Thyroid gland (tissue), 4 donors: ENCODE measurements at regions not wholly inside any gene's neighbourhood (a gene's known extent, or its start where the extent isn't known, plus 50 kb on each side); places are given as distances from the start of the nearest gene placed in this dataset.

ENCODE experiments used
- DNase-seq, 2 donors: peaks; one replicate each; pipeline ENCODE4 v3.0.0-alpha.2; 2019
- H3K27ac ChIP-seq, 3 donors: fragments of 200-600 bp; sonication (generic); 1 replicate in 2 of 3; 2 replicates in 1 of 3; pipeline ENCODE4 v1.5.1; 2016 to 2019; ENCODE audit warnings: mild to moderate bottlenecking in 1 of 3, moderate library complexity in 1 of 3
- H3K27me3 ChIP-seq: fragments of 200-600 bp; sonication (generic); one replicate; pipeline ENCODE4 v1.5.1; 2019
- H3K36me3 ChIP-seq, 2 donors: fragments of 200-600 bp; sonication (generic); one replicate each; pipeline ENCODE4 v1.5.1; 2016 to 2019
- H3K4me1 ChIP-seq, 2 donors: fragments of 200-600 bp; sonication (generic); one replicate each; pipeline ENCODE4 v1.5.1; 2017 to 2019
- H3K4me3 ChIP-seq, 3 donors: fragments of 200-600 bp; sonication (generic); replicated peaks in 1 of 3; 1 replicate in 2 of 3; 2 replicates in 1 of 3; pipeline ENCODE4 v1.5.1; 2016; ENCODE audit warnings: mild to moderate bottlenecking in 1 of 3
- H3K9me3 ChIP-seq: fragments of 200-600 bp; sonication (generic); one replicate; pipeline ENCODE4 v1.5.1; 2017
- POLR2A ChIP-seq, 2 donors: fragments of 450-650 bp; IDR thresholded peaks; one replicate each; pipeline ENCODE4 v1.6.1; 2017; ENCODE audit warnings: antibody characterized with exemption in 2 of 2, mild to moderate bottlenecking in 2 of 2, moderate library complexity in 1 of 2
- WGBS, 2 donors: methylation state at CpG; one replicate each; pipeline ENCODE4 v1.1.5; 2017; 5-methylcytosine and 5-hydroxymethylcytosine counted together
- intact Hi-C: fragments of 100-400 bp; cut with DNase I; formaldehyde crosslinking; loops from one replicate; pipeline ENCODE4 v1.15.1; 2023
- TF ChIP-seq, protein P1 (sequence below), 6 experiments: fragments of 200-600 bp in 3 of 6; fragments of 450-650 bp in 3 of 6; sonication (generic) in 3 of 6; IDR thresholded peaks; one replicate each; pipeline ENCODE4 v1.5.1; 2016 to 2019; ENCODE audit warnings: antibody characterized with exemption in 6 of 6, mild to moderate bottlenecking in 2 of 6, inconsistent platforms in 1 of 6, moderate library complexity in 1 of 6

DNA sequence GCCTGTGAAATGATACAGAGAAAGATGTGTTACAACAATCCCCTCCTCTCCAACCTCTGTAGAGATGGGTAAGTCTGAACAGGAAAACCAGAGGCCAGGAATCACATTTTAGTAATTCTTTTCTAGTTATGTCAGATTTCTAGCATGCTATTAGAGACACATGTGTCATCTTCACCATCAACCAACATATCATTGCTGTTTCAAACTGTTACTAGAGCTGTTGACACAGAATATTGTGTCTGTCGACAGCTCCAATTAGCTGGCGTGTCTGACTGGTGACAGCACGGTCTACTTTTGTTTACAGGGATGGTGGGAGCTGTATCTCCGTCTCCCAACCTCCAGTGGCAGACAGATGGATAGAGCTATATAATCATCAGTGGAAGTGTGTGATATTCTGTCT lies 393.2 kb downstream of the SOX2 start:
- DNase-seq = no peak
- 68 to 78% methylated on average over 4 of the region's 4 CpGs for WGBS, 2 donors
- H3K27ac ChIP-seq = no peak overlapping the region
- H3K4me1 ChIP-seq = no peaks in the 10 kb centered on the region
- TF ChIP-seq, protein P1, sequence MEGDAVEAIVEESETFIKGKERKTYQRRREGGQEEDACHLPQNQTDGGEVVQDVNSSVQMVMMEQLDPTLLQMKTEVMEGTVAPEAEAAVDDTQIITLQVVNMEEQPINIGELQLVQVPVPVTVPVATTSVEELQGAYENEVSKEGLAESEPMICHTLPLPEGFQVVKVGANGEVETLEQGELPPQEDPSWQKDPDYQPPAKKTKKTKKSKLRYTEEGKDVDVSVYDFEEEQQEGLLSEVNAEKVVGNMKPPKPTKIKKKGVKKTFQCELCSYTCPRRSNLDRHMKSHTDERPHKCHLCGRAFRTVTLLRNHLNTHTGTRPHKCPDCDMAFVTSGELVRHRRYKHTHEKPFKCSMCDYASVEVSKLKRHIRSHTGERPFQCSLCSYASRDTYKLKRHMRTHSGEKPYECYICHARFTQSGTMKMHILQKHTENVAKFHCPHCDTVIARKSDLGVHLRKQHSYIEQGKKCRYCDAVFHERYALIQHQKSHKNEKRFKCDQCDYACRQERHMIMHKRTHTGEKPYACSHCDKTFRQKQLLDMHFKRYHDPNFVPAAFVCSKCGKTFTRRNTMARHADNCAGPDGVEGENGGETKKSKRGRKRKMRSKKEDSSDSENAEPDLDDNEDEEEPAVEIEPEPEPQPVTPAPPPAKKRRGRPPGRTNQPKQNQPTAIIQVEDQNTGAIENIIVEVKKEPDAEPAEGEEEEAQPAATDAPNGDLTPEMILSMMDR (IDR thresholded peaks at IDR 0.05) = no peak
- TF ChIP-seq POLR2A (IDR thresholded peaks at IDR 0.05) = no peak
- no peaks in the 10 kb centered on the region for H3K27me3 ChIP-seq
- H3K4me3 ChIP-seq = no peak overlapping the region
- intact Hi-C loops = no loop called here
- H3K9me3 ChIP-seq = no peaks in the 10 kb centered on the region
- H3K36me3 ChIP-seq = no peaks in the 10 kb centered on the region

DNA sequence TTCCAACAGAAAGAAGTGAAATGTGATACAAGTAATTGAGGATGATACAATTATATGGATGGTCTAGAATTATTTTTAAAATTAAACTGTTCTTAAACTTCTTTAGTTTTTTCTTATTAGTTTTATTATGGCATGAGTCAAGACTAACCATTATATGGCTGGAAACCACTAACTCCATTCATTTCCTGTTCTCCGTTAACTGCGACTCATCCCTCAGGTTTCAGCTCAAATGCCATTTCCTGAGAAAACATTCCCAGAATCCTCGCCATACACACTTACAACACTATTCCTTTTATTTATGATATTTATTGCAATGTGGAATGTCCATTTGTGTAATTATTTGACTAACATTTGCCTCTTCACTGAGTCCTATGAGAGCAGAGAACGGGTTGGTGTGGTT lies 394.1 kb downstream of the SOX2 start:
- TF ChIP-seq, protein P1 (IDR thresholded peaks at IDR 0.05) = no peak
- no peak for TF ChIP-seq POLR2A (IDR thresholded peaks at IDR 0.05)
- Histone ChIP-seq H3K27me3 (no peaks in the 10 kb centered on the region), H3K9me3 (no peaks in the 10 kb centered on the region), H3K4me3 (no peak overlapping the region), H3K27ac (no peak overlapping the region), H3K4me1 (no peaks in the 10 kb centered on the region), H3K36me3 (no peaks in the 10 kb centered on the region)
- intact Hi-C loops = no loop called here
- 87 to 88% methylated on average over 4 of the region's 4 CpGs for WGBS, 2 donors
- no peak for DNase-seq

DNA sequence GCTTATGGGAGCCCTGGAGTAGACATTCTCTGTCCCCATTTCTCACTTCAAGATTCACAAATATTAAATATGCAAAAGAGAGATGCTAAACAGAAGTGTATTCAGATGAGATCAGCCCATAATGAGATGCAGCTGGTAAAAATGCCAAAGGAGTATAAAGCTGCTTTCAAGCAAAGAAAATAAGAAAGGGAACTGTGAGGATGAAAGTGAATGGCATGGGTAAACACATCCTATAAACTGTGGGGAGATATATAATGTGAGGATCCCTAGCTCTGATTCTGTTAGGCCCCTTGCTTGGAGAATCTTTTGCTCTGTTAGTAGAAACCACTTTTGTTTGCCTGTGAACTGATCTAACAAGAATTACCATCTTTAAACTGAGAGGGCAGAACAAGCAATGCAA lies 396.6 kb downstream of the SOX2 start:
- Histone ChIP-seq H3K9me3 (no peaks in the 10 kb centered on the region), H3K4me1 (no peaks in the 10 kb centered on the region), H3K27ac (no peak overlapping the region), H3K27me3 (no peaks in the 10 kb centered on the region), H3K4me3 (no peak overlapping the region), H3K36me3 (no peaks in the 10 kb centered on the region)
- TF ChIP-seq POLR2A (IDR thresholded peaks at IDR 0.05) = no peak
- TF ChIP-seq, protein P1 (IDR thresholded peaks at IDR 0.05) = no peak
- intact Hi-C loops = no loop called here
- no peak for DNase-seq

DNA sequence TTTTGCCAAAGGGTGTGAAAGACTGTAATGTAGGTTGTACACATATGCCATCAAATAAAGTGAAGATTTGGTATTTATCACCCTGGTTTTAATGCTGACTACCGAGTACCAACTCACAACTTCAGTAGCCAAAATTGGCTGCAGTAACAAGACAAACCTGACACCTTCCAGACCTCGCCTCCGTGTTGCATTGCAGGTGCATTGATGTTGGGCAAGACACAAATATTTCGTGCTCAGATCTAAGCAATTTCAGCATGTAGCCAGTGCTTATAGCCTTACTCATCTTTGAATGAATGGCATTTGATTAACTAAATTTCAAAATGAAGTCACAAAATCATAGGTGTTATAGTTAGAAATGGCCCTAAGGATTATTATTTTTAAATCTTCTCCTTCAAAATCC lies 400.2 kb downstream of the SOX2 start:
- Histone ChIP-seq H3K36me3 (no peaks in the 10 kb centered on the region), H3K27me3 (no peaks in the 10 kb centered on the region), H3K9me3 (no peaks in the 10 kb centered on the region), H3K4me1 (no peaks in the 10 kb centered on the region), H3K4me3 (no peak overlapping the region), H3K27ac (no peak overlapping the region)
- intact Hi-C loops = no loop called here
- WGBS, 2 donors = 82 to 86% methylated on average over 4 of the region's 4 CpGs
- TF ChIP-seq POLR2A (IDR thresholded peaks at IDR 0.05) = no peak
- TF ChIP-seq, protein P1 (IDR thresholded peaks at IDR 0.05) = no peak
- DNase-seq = no peak

DNA sequence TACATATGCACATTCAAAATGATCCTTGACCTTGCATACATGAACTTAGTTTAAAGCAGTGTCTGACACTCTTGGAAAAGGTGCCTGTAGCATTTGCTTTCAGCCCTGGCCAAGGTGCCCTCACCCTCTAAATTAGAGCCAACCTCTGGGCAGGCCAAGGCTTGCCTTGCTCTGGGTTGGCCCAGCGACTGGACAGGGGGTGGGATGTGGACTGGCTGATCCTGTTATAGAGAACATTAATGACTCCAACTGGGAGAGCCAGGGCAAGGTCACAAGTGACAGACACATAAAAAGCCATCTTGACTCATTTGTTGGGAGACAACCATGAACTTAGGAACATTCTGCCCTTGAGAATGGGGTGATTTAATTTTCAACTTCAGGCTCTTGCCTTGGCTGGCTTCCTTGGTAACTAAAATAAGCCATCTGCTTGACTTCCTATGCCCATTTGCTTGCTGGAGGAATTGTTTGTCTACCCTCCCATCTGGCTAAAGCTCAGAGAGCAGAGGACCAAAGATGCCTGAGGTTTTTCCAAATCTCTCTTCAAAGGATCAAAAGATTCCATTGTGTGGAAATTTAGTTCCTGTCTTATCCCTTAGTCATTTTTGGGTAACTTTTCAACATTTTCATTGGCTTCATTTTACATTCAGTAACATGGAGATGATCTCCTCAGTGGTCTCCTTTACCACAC lies 403.7 kb downstream of the SOX2 start:
- no peaks in the 10 kb centered on the region for H3K27me3 ChIP-seq
- H3K9me3 ChIP-seq = no peaks in the 10 kb centered on the region
- no peak overlapping the region for H3K4me3 ChIP-seq
- no peaks in the 10 kb centered on the region for H3K4me1 ChIP-seq
- WGBS, 2 donors = 94 to 100% methylated on average over 1 of the region's 1 CpG
- TF ChIP-seq POLR2A (IDR thresholded peaks at IDR 0.05) = no peak
- TF ChIP-seq, protein P1 (IDR thresholded peaks at IDR 0.05) = no peak
- intact Hi-C loops = no loop called here
- no peak for DNase-seq
- no peaks in the 10 kb centered on the region for H3K36me3 ChIP-seq
- H3K27ac ChIP-seq = no peak overlapping the region
